ENCODE measurements at regions not wholly inside any gene's neighbourhood (a gene's known extent, or its start where the extent isn't known, plus 50 kb on each side); places are given as distances from the start of the nearest gene placed in this dataset.

DNA sequence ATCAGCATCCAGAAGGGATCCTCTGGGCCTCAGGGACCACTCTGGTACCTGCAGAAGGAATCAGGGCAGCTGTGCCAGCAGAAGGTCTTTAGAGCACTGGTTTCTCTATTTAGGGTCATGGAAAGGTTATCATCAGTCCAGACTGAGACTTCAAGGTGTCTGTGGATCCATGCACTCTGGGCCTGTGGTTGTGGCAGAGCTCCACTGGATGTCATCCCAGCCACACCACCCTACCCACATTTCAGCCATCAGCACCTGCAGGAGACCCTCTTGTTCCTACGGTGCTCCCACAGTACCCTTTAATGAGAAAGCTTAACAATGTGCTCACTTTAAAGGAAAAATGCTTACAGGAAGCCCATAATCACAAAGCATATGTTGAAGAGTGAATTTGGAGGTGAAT is 603.4 kb upstream of the CCDC54 start:
- no peak for DNase-seq (ENCODE audit: extremely low read depth in 1 of 2, low read depth in 1 of 2)

DNA sequence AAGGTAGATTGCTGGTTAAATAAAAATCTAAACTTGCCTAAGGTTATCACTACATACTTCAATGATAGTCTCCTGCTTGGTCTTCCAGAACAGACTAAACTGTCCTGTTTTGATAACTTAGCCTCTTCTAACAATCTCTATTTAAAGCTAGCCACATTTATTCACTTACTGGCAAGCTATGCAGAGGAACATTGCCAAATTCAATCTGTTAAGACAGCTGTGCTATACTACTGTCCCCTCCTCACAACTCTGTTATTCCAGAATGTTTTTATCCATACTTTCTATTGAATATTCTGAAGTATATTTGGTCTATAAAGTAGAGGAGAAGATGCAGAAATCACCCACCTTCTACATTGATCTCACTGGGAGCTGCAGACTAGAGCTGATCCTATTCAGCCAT is 594.0 kb upstream of the CCDC54 start:
- no peak for DNase-seq (ENCODE audit: extremely low read depth in 1 of 2, low read depth in 1 of 2)

DNA sequence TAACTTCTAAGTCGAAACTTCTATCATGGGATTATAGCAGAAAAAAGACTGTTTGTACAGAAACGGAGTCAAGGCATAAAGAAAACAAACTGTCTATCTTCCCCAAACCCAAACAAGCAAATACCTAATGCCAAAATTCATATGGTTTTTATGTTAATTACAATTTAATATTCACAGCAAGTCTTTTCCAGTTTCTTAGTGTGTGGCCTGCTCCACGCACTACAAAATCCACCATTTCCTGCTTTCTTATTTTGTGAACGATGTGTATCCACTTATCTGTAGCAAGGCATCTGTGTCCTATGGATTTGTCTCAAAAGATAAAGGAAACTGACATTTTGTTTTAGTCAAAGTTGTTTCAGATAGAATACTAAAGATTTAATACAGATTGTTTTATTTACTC is 588.0 kb upstream of the CCDC54 start:
- DNase-seq (ENCODE audit: extremely low read depth in 1 of 2, low read depth in 1 of 2): no peak

DNA sequence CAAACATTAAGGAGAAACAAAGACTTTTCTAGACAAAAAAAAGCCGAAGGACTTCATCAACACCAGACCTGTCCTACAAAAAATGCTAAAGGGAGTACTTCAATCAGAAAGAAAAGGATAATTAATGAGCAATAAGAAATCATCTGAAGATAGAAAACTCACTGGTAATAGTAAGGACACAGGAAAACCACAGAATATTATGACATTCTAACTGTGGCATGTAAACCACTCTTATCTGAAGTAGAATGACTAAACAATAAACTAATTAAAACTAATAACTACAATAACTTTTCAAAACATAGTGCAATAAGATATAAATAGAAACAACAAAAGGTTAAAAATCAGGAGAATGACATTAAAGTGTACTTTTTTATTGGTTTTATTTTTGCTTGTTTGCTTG is 584.5 kb upstream of the CCDC54 start:
- DNase-seq (ENCODE audit: extremely low read depth in 1 of 2, low read depth in 1 of 2): no peak

DNA sequence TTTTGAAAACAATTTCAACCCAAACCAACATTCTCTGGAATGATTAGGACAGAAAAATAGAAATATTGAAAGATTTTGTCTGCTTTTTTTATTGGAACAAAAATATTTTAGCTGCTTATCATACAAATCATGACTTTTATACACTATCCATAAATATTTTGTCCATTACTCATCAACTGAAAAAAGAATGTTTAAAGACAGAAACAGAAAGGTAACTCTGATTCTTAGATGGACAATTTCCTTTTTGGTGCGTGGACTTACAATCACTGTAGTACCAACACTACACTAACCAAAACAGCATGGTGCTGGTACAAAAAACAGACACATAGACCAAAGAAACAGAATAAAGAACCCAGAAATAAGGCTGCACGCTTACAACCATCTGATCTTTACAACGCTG is 582.8 kb upstream of the CCDC54 start:
- DNase-seq (ENCODE audit: extremely low read depth in 1 of 2, low read depth in 1 of 2): no peak

DNA sequence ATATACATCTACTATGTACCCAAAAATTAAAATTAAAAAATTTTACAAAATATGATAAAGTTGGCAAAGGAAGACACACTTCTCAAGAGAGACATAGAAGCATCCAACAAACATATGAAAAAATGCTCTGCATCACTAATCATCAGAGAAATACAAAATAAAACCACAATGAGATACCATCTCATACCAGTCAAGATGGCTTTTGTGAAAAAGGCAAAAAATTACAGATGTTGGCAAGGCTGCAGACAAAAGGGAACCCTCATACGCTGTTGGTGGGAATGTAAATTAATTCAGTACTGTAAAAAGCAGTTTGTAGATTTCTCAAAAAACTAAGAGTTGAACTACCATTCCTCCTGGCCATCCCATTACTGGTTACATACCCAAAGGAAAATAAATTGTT is 581.7 kb upstream of the CCDC54 start:
- DNase-seq (ENCODE audit: extremely low read depth in 1 of 2, low read depth in 1 of 2): no peak

DNA sequence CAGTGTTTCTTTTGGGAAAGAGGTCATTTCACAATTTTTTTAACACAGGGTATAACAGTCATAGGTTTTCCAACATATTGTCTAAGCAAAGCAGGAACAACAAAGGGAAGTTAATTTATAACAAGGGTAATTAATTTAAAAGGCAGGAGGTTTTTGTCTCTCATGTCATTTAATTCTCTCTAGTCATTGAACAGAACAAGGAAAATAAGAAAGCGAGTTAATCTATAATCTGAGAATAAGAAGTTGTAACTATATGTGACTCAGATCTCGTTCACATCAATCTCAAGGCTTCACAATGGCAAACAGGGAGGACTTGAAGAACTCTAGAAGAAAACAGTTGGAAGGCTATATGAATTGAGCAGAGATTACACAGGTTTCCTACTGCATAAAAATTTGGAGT is 579.8 kb upstream of the CCDC54 start:
- no peak for DNase-seq (ENCODE audit: extremely low read depth in 1 of 2, low read depth in 1 of 2)

DNA sequence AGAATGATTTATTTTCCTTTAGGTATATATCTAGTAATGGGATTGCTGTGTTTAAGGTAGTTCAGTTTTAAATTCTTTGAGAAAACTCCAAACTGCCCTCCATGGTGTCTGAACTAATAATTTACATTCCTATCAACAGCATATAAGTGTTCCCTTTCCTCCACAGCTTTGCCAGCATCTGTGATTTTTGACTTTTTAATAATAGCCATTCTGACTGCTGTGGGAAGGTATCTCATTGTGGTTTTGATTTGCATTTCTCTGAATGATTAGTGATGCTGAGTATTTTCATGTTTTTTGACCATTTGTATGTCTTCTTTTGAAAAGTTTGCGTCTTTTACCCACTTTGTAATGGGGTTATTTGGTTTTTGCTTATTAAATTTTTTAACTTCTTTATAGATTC is 571.6 kb upstream of the CCDC54 start:
- DNase-seq (ENCODE audit: extremely low read depth in 1 of 2, low read depth in 1 of 2): no peak

DNA sequence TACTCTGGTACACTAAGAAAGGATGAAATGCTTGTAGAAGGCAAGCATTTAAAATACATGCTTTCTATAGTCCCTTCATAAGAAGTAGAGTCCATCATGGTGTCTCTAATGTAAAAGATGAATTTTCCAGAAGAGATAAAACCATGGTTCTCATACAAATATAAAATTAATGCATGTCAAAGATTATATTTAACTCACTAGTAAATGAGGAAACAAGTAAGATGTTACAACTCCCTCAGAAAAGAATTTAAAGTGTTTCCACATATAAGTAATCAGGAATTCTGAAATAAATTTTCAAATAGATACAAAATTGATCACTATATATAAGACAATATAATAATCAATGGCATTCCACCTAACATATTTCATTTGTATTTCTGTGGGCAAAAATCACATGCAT is 570.3 kb upstream of the CCDC54 start:
- no peak for DNase-seq (ENCODE audit: extremely low read depth in 1 of 2, low read depth in 1 of 2)

DNA sequence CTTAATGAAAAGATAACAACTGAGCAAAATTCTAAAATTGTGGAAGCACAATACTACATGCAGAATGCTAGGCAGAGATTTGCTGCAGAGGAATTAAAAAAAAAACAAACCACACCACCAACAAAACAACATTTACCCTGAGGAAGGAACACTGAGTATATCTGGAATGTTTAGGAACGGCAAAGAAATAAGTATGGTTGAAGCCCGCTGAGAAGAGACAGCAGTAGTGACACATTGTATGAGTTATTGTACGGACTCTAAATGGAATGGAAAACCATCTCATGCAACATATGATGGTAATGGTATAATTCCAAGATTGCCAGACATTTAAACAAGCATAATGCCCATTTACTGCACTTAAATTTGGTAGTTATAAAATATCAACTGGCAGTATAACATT is 568.2 kb upstream of the CCDC54 start:
- no peak for DNase-seq (ENCODE audit: extremely low read depth in 1 of 2, low read depth in 1 of 2)

DNA sequence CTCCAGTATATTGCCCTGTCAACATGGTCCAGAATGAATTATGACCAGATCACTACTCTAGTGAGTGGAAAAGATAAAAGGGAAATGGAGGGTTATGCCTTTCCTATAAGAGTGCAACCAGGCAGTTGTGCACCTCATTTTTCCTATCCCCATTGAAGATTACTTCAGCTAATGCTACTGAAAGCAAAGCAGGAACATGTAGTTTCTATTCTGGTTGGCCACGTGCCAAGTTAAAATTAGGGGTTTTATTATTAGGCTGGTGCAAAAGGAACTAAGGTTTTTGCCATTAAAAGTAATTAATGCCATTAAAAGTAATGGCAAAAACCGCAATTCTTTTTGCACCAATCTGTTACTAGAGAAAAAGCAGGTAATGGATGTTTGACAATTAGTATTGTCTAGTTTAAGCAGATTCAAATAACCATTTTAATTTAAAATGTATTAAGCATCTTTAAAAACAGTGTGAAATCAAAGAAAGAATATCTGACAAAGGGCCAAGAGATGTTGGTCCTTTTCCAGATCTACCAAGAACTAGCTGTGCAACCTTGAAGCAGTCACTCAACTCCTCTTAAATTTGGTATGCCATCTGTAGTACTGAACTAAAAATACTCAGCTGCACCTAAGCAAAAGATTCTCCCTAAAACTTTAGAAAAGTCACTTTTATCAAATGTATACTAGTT is 567.5 kb upstream of the CCDC54 start:
- DNase-seq (ENCODE audit: extremely low read depth in 1 of 2, low read depth in 1 of 2): no peak

DNA sequence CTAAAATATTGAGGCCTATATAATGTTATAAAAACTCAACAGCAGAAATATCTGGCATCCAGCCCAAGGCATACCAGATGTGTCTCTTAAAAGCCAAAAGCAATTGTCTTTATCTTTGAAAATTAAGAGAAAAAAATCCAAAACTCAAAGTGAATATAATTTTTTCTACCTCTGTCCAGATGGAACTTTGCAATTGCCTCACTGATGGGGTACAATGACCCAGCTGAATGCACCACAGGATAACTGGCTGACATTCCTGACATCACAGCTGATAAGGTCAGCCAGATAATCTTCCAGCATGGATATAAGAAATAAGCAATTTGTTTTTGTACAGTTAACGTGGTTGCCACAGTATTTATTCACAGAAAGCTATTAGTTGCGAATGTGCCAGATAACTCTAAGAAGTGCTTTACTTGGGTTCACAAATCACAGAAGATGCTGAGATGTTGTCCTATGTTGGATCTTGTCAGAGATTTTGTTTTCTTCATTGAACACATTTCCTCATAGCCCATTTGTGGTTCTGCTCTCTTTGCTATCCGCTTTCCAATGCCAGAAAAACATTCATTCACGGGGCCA is 566.9 kb upstream of the CCDC54 start:
- no peak for DNase-seq (ENCODE audit: extremely low read depth in 1 of 2, low read depth in 1 of 2)

DNA sequence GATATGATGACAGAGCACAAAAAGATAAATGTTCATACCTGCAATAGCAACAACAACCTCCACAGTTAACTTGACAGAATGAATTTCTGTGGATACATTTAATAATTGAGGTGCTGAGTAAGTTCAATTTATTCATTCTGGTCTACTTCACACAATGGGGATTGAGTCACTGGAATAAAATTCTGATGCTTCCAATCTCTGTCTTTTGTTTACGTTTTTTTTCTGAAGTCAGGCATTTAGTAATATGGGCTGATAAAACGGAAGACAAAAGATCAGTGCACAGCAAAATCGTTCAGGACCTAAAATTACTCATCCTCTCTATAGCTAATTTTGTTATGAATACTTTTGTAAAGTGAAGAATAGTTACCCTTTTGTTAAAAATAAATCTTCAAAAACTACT is 565.9 kb upstream of the CCDC54 start:
- DNase-seq (ENCODE audit: extremely low read depth in 1 of 2, low read depth in 1 of 2): no peak

DNA sequence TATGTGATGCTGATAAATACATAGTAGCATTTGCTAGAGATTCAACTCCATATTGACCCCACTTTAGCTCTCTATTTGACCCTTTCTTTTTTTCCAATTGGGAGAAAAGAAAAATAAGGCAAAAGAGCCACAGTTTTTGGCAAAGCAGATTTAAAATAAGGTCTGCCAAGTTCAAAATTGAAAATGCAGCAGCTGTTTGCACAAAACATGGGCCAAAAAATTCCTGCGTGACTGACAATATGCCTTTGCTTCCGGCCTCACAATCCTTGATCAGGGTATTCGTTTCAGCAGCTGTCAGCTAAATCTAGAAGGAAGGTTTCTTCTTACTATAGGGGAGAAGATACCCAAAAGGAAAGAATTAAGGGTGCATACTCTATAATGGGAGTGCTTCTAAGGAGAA is 563.5 kb upstream of the CCDC54 start:
- DNase-seq (ENCODE audit: extremely low read depth in 1 of 2, low read depth in 1 of 2): no peak

DNA sequence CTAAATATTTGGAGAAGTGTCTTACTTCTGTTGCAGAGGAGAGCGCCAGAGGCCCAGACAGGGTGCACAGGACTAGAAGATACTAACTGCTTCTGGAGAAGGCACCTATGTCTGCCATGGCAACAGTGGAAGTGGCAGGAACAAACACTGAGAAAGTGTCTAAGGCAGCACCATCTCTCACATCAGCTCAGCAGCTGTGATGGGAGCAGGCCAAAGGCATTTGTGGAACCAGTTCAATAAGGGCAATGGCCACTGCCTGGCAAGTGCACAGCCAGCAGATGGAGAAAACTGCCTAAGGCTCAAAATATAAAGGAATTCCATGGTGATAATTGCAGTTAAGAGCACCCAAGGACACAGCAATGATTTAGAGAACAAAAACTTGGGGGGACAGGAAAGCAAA is 563.0 kb upstream of the CCDC54 start:
- no peak for DNase-seq (ENCODE audit: extremely low read depth in 1 of 2, low read depth in 1 of 2)

DNA sequence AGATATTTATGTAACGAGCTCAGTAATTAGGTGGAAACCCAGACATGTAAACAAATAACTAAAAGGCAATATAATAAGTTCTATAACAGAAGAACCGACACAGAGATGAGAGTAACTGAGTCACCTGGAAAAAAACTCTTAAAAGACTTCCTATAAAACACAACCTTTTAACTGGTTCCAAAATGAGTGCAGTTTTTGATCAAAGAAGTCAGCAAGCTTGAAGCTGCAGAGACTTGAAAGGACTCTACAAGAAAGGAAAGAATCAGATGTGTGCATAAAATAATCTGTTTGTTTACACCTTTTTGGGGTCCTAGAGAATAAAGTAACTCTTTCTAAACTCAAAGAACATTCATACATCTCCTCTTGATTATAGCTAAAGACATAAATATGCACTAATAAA is 560.4 kb upstream of the CCDC54 start:
- DNase-seq (ENCODE audit: extremely low read depth in 1 of 2, low read depth in 1 of 2): no peak

DNA sequence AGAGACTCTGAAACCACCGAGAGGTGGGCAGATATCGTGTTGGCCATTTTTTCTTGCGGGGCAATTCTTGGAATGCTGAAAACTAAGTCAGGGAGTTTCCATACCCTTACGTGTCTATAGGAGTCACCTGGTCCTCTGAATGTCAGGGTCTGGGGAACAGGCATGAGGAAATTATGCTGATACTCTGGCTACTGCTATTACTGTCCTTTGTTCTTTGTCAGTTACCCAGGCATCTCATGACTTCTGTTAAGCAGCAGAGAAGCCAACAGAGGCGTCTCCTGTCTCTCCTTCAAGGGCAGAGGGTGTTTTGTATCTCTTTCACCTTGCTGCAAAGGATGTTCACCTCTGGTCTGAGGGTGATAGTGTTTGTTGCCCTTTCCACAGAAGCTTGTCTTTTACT is 559.5 kb upstream of the CCDC54 start:
- no peak for DNase-seq (ENCODE audit: extremely low read depth in 1 of 2, low read depth in 1 of 2)

DNA sequence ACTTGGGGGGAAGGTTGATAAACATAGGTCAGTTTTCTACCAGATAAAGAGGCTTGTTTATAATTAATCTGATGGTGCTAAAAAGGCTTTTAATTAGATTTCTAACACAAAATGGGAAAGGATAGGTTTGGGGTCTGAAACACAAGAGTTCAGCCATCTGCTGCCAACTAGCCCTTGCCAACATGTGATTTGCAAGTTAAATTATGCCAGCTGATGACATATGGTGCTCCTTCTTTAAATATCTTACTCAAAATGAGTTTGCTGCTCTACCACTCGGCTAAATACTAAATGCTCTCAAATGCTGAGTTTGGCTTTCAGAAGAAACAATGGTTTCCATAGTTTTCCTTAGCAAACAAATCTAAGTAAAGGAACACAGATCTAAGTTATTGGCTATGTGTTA is 557.8 kb upstream of the CCDC54 start:
- no peak for DNase-seq (ENCODE audit: extremely low read depth in 1 of 2, low read depth in 1 of 2)

DNA sequence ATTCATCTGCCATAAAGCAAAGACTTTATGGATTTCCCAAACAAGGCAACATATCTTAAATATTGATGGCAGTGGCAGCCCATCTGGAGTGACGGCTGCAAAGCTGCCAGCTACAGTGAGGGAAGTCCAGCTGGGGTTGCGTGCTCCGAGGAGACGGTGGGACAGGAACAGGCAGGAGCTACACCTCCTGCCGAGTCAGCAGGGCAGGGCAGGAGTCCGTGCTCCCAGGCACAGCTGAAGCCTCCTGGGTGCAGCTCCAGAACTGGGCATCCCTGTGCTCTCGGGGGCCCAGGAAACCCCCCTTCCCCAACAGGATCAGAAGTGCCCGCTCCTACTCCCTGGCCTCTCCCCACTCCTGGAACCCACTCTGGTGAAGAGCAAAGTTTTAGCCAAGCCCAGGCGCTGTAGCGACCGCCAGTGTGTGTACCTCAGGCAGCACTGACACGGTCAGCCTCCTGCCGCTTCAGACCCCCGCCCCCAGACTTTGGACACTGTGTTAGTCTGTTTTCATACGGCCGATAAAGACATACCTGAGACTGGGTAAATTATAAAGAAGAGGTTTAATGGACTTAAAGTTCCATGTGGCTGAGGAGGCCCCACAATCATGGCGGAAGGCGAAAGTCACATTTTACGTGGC is 556.4 kb upstream of the CCDC54 start:
- no peak for DNase-seq (ENCODE audit: extremely low read depth in 1 of 2, low read depth in 1 of 2)

DNA sequence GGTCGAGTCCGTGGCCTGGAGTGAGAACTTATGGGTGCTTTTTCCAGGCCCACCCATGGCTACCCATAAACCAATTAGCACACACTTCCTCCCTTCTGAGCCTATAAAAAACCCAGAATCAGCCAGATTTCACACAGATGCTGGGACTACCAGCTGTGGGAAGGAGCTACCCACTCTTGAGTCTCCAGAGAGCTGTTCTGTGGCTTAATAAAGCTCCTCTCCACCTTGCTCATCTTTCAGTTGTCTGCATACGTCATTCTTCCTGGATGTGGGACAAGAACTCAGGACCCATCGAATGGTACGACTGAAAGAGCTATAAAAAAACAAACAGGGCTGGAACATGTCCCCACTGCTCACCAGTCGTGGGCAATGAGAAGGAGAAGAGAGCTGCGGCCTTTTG is 555.4 kb upstream of the CCDC54 start:
- no peak for DNase-seq (ENCODE audit: extremely low read depth in 1 of 2, low read depth in 1 of 2)

DNA sequence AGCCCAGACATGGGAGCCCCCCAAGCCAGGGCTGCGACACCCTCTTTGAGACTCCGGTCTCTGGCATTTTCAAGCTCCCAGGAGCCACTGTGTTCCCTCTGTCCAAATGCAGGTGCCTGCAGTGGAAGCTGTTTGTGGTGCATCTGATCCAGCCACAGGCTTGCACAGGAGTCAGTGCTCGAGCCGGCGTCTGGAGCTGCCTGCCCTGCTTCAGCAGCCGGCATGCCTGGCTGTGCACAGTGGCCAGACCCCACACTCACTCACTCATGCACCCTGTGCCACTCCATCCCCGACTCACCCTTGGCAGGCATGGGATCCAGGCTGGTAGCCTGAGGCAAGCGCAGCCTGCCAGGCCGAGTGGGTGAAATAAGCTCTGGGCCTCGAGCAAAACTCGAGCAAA is 555.0 kb upstream of the CCDC54 start:
- no peak for DNase-seq (ENCODE audit: extremely low read depth in 1 of 2, low read depth in 1 of 2)

DNA sequence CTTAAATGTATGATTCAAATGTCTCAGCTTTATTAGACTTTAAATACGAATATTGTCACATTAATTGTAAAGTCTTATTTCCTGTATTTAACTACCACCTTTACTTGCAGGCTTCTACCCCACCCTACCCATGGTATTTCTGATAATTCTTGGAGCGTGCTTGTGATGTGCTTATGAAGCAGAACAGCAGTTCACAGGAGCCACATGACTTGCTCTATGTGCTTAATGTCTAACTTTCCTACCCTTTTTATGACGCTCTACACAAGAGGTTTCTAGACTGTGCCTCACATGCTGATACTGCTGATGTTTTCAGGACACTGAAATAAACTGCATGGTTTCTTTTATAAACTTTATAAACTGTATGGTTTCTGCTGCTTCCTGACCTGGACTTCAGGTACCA is 553.5 kb upstream of the CCDC54 start:
- DNase-seq (ENCODE audit: extremely low read depth in 1 of 2, low read depth in 1 of 2): no peak

DNA sequence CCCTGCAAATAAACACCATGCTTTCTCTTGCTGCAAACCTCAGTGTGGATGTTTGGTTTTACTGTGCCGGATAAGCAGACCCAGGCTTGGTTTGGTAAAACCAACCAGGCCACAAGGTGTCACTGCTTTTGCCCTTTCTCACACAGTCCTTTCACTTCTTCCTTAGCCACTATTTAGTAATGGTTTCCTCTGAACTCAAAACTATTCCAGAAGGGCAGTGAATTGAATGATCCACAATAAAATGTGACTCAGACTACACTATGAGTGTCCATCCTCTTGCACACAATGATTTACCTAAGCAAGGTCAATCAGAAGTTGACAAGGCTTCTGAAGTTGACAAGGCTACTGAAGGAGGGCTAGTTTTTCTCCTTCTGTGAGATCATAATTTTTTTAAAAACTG is 552.4 kb upstream of the CCDC54 start:
- no peak for DNase-seq (ENCODE audit: extremely low read depth in 1 of 2, low read depth in 1 of 2)
